T-cell (primary cell): ENCODE measurements at regions not wholly inside any gene's neighbourhood (a gene's known extent, or its start where the extent isn't known, plus 50 kb on each side); places are given as distances from the start of the nearest gene placed in this dataset.
"Not testable (repeated sequence)": the region's sequence is repeated elsewhere in the genome, so short reads cannot be mapped to it uniquely, and the experiment has no call there.

ENCODE experiments used
- ATAC-seq, 4 experiments: fragments of 200-7000 bp in 3 of 4; fragments of 150-1000 bp in 1 of 4; cut with Tn5 transposase; replicated peaks in 1 of 4; 1 replicate in 3 of 4; 2 replicates in 1 of 4; pipeline ENCODE4 v1.10.0; 2021; ENCODE audit warnings: moderate library complexity in 3 of 4, mild to moderate bottlenecking in 2 of 4, moderate number of reproducible peaks in 1 of 4
- CTCF ChIA-PET, 2 donors: fragments of 300-600 bp; sonication (Branson Sonifier 250); formaldehyde crosslinking; loops; one replicate each; lab custom pipeline; 2022; ENCODE audit warnings: antibody characterized with exemption in 2 of 2; lab: Charles Lee
- POLR2A ChIA-PET, 2 donors: fragments of 300-600 bp; sonication (Branson Sonifier 250); formaldehyde crosslinking; loops; one replicate each; lab custom pipeline; 2022; ENCODE audit warnings: antibody characterized with exemption in 2 of 2; lab: Charles Lee
- DNase-seq, 35 experiments: peaks; one replicate each; pipeline versions ENCODE4 v3.0.0 to v3.0.0-alpha.2; 2013 to 2023
- H3K27ac ChIP-seq: one replicate; pipeline ENCODE4 v1.5.1; 2013; ENCODE audit warnings: low read length
- H3K27me3 ChIP-seq, 2 experiments: replicated peaks in 1 of 2; 1 replicate in 1 of 2; 2 replicates in 1 of 2; pipeline versions ENCODE4 v1.6.1 to v1.7.0; 2013; ENCODE audit warnings: low read length in 1 of 2, mixed read lengths in 1 of 2; ENCODE audit not compliant: control insufficient read depth in 2 of 2, insufficient read depth in 2 of 2; ENCODE audit errors: extremely low read depth in 1 of 2
- H3K36me3 ChIP-seq, 2 donors: 1 replicate in 1 of 2; 2 replicates in 1 of 2; pipeline versions ENCODE4 v1.6.1 to v1.7.0; 2013; ENCODE audit warnings: low read length in 1 of 2; ENCODE audit not compliant: control insufficient read depth in 2 of 2, insufficient read depth in 1 of 2; ENCODE audit errors: extremely low read depth in 1 of 2
- H3K4me1 ChIP-seq, 2 experiments: 1 replicate in 1 of 2; 2 replicates in 1 of 2; pipeline versions ENCODE4 v1.6.1 to v1.7.0; 2013; ENCODE audit warnings: low read length in 2 of 2, mixed read lengths in 1 of 2; ENCODE audit not compliant: insufficient read depth in 2 of 2, control insufficient read depth in 1 of 2; ENCODE audit errors: extremely low read depth in 1 of 2
- H3K4me3 ChIP-seq, 2 donors: 1 replicate in 1 of 2; 2 replicates in 1 of 2; pipeline versions ENCODE4 v1.5.1 to v1.7.0; 2013; ENCODE audit warnings: mild to moderate bottlenecking in 2 of 2, low read length in 1 of 2, moderate library complexity in 1 of 2; ENCODE audit not compliant: control insufficient read depth in 1 of 2; ENCODE audit errors: extremely low read depth in 1 of 2
- H3K9me3 ChIP-seq: 2 replicates; pipeline ENCODE4 v1.7.0; 2013
- H3K27ac Mint-ChIP-seq, 2 donors: one replicate each; pipeline ENCODE4 v1.8.0; 2020 to 2021; ENCODE audit warnings: mild to moderate bottlenecking in 2 of 2, mixed read lengths in 2 of 2
- H3K27me3 Mint-ChIP-seq, 2 donors: one replicate each; pipeline ENCODE4 v1.8.0; 2021 to 2022; ENCODE audit warnings: mixed read lengths in 2 of 2
- H3K36me3 Mint-ChIP-seq: one replicate; pipeline ENCODE4 v1.8.0; 2021; ENCODE audit warnings: mixed read lengths
- H3K4me1 Mint-ChIP-seq, 3 donors: one replicate each; pipeline ENCODE4 v1.8.0; 2020 to 2022; ENCODE audit warnings: mixed read lengths in 3 of 3, mild to moderate bottlenecking in 1 of 3
- H3K4me3 Mint-ChIP-seq, 3 donors: one replicate each; pipeline ENCODE4 v1.8.0; 2020 to 2022; ENCODE audit warnings: mild to moderate bottlenecking in 3 of 3, mixed read lengths in 3 of 3, moderate library complexity in 3 of 3
- H3K9me3 Mint-ChIP-seq, 3 donors: one replicate each; pipeline ENCODE4 v1.8.0; 2020 to 2022; ENCODE audit warnings: mixed read lengths in 3 of 3
- WGBS: methylation state at CpG from one replicate; pipeline ENCODE4 v1.1.5; 2013; ENCODE audit warnings: missing lambda C conversion rate; ENCODE audit not compliant: insufficient coverage; 5-methylcytosine and 5-hydroxymethylcytosine counted together

DNA sequence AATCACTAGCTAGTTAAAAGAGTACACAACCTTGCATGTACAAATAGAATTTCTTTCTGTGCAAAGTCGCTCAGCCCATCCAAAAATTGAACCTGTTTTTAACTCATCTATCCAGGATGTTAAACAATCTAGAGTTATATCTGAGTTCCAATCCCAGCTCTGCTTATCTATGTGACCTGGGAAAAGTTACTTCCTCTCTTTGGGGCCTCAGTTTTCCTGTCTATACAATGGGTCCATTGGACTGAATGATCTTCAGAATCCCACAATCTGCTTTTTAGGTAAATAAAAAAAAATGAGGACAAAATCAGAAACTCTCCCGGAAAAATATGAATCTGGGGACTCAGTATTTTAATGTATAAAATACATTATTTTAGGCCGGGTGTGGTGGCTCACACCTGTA, 389.5 kb upstream of the PROX1 start:
- no peaks in the 10 kb centered on the region for H3K4me1 ChIP-seq
- peaks cover 0 to 1% of the 10 kb centered on the region in 2 experiments for H3K27me3 ChIP-seq
- H3K9me3 Mint-ChIP-seq = no peaks in the 10 kb centered on the region
- no peak overlapping the region for H3K27ac Mint-ChIP-seq
- no peak overlapping the region for H3K4me3 ChIP-seq
- CTCF ChIA-PET = no interaction called here
- DNase-seq (no peak), ATAC-seq (no peak)
- H3K36me3 Mint-ChIP-seq = no peaks in the 10 kb centered on the region
- H3K4me3 Mint-ChIP-seq = no peak overlapping the region
- no peak overlapping the region for H3K27ac ChIP-seq
- H3K4me1 Mint-ChIP-seq = no peaks in the 10 kb centered on the region
- POLR2A ChIA-PET = no interaction called here
- H3K36me3 ChIP-seq = no peaks in the 10 kb centered on the region
- no peaks in the 10 kb centered on the region for H3K9me3 ChIP-seq
- no CpG with 5 or more reads among the region's 3 CpGs for WGBS
- no peaks in the 10 kb centered on the region for H3K27me3 Mint-ChIP-seq

DNA sequence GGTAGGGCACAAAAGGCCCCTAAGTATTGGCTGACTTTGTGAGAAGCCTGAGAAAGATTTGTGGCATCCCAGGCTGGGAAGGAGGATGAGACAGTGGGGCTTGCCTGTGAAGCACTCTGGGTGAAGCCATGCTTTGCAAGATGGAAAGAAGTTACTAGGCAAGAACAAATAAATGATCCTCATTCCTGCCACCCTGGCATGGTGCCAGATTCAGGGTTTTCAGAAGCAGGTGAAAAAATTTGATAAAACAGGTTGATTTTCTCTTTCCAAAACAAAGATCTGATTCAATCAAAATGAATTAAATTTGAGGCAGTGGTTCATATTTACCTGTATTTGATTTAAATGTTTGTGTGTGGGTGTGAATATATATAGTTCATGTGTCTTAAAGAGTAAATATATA, 386.9 kb upstream of the PROX1 start:
- no peaks in the 10 kb centered on the region for H3K9me3 ChIP-seq
- no peaks in the 10 kb centered on the region for H3K36me3 ChIP-seq
- H3K4me1 Mint-ChIP-seq = no peaks in the 10 kb centered on the region
- ChIA-PET CTCF (no interaction called here), POLR2A (no interaction called here)
- H3K27me3 ChIP-seq = peaks cover 0 to 5% of the 10 kb centered on the region in 2 experiments
- no peak for DNase-seq
- ATAC-seq = no peak
- H3K4me3 Mint-ChIP-seq = no peak overlapping the region
- H3K27ac ChIP-seq = no peak overlapping the region
- no peaks in the 10 kb centered on the region for H3K4me1 ChIP-seq
- H3K36me3 Mint-ChIP-seq = no peaks in the 10 kb centered on the region
- H3K27ac Mint-ChIP-seq = no peak overlapping the region
- peaks cover 3 to 11% of the 10 kb centered on the region in 2 donors for H3K27me3 Mint-ChIP-seq
- H3K4me3 ChIP-seq = no peak overlapping the region
- H3K9me3 Mint-ChIP-seq = no peaks in the 10 kb centered on the region

DNA sequence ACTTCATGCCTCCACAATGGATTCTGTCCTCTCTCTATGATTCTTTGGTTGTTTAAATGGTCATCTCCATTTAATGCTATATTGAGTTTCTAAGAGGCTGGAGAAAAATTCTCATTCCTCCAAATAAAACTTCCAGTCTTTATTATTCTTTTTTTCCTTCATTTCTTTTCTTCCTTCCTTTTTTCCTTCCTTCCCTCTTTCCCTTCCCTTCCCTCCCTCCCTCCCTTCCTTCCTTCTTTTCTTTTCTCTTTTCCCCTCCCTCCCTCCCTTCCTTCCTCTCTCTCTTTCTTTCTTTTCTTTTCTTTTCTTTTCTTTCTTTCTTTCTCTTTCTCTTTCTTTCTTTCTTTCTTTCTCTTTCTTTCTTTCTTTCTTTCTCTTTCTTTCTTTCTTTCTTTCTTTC, 386.1 kb upstream of the PROX1 start:
- DNase-seq, H3K4me3 ChIP-seq, POLR2A ChIA-PET, H3K36me3 ChIP-seq, H3K4me1 ChIP-seq, H3K4me1 Mint-ChIP-seq, ATAC-seq, H3K36me3 Mint-ChIP-seq, H3K4me3 Mint-ChIP-seq, H3K9me3 Mint-ChIP-seq, H3K27ac ChIP-seq, H3K9me3 ChIP-seq, H3K27me3 ChIP-seq, H3K27ac Mint-ChIP-seq, CTCF ChIA-PET: not testable (repeated sequence)
- H3K27me3 Mint-ChIP-seq = peaks cover 3 to 18% of the 10 kb centered on the region in 2 donors

DNA sequence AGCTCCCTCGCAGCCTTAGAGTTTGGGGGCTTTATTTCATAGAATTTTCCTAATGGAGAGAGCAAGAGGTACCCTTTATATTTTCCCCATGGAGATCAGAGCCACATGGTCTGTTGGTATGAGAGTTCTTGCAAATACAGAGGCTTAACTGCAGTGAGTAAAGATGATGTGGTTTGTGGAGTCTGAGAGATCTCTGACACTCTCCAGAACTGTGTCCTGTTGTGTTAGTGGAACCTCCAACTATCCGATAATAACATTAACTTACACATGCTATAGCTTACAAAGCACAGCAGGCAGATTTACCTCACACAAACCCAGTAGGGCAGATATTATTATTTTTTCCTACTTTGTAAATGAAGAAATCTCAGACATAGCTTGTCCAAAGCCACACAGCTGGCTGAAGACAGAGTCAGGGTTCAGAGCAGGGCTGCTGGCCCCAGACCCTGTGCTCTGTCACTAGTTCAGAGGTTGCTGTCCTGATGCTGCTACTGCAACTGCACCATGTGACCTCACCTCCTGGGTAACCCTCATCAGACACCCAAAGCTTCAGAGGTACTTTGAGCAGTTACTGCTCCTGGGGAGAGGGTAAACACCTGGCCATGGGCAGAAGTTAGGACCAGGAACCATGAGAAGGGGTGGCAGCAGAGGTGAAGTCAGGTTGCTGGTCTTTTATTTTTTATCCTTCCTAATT, 384.8 kb upstream of the PROX1 start:
- Histone ChIP-seq H3K4me1 (no peaks in the 10 kb centered on the region), H3K36me3 (no peaks in the 10 kb centered on the region), H3K9me3 (no peaks in the 10 kb centered on the region), H3K27ac (no peak overlapping the region), H3K4me3 (no peak overlapping the region), H3K27me3 (peaks cover 0 to 5% of the 10 kb centered on the region in 2 experiments)
- Mint-ChIP-seq H3K4me3 (no peak overlapping the region), H3K36me3 (no peaks in the 10 kb centered on the region), H3K4me1 (no peaks in the 10 kb centered on the region), H3K27me3 (peaks cover 3 to 18% of the 10 kb centered on the region in 2 donors), H3K27ac (no peak overlapping the region), H3K9me3 (no peaks in the 10 kb centered on the region)
- DNase-seq = no peak
- ATAC-seq = no peak
- POLR2A ChIA-PET = interaction anchor here in 1 of 2 donors (0.7 kb wide), 1 partner anchor 558 kb away, joined by 3 read pairs; no protein-coding TSS in a partner anchor
- WGBS = no CpG with 5 or more reads among the region's 2 CpGs
- CTCF ChIA-PET = no interaction called here

DNA sequence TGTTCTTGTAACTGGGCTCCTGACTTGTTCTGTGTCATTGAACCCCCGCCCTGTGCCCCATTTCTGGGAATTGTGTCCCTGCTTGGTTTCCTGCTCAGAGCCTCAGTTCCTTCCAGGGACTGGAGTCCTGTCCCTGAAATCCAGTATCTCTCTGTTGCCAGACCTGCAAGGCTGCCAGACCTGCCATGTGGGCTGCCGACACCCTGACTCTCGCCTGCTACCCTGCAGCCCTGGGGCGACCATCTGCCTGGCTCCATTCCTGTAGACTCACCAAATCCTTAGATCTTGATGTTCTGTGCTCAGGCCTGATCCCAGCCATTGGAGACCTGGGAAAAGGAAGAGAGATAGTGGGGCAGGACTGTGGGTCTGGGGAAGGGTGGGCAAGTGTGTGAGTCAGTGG, 383.3 kb upstream of the PROX1 start:
- DNase-seq = no peak
- ChIA-PET POLR2A (no interaction called here), CTCF (no interaction called here)
- no peak for ATAC-seq
- Mint-ChIP-seq H3K9me3 (no peaks in the 10 kb centered on the region), H3K27ac (no peak overlapping the region), H3K4me3 (no peak overlapping the region), H3K27me3 (peaks cover 3 to 18% of the 10 kb centered on the region in 2 donors), H3K36me3 (no peaks in the 10 kb centered on the region), H3K4me1 (no peaks in the 10 kb centered on the region)
- Histone ChIP-seq H3K4me1 (no peaks in the 10 kb centered on the region), H3K9me3 (no peaks in the 10 kb centered on the region), H3K36me3 (no peaks in the 10 kb centered on the region), H3K4me3 (no peak overlapping the region), H3K27me3 (peaks cover 0 to 9% of the 10 kb centered on the region in 2 experiments), H3K27ac (no peak overlapping the region)
- 80% methylated on average over 2 of the region's 4 CpGs for WGBS

DNA sequence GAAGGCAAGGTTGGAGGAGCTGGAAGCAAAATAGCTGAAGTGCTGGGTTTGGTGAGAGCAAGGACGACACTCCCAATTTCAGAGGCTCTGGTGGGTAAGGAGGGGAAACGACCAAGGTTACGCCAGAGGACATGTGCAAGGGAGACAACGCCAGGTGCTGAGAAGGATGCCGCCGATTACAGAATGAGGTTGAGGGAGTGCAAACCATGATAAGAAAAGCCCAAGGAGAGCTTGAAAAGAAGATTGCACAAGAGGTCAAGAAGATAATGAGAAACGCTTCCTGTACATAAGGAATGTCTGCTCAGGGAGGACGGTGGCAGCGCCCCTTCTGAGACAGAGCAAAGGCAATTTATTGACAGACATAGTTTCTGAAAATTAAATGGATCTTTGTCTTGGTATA, 382.0 kb upstream of the PROX1 start:
- peaks cover 3 to 18% of the 10 kb centered on the region in 2 donors for H3K27me3 Mint-ChIP-seq
- no peak overlapping the region for H3K27ac Mint-ChIP-seq
- Histone ChIP-seq H3K9me3 (no peaks in the 10 kb centered on the region), H3K36me3 (no peaks in the 10 kb centered on the region), H3K4me1 (no peaks in the 10 kb centered on the region), H3K27me3 (peaks cover 0 to 9% of the 10 kb centered on the region in 2 experiments), H3K27ac (no peak overlapping the region), H3K4me3 (no peak overlapping the region)
- H3K9me3 Mint-ChIP-seq = no peaks in the 10 kb centered on the region
- ChIA-PET POLR2A (no interaction called here), CTCF (no interaction called here)
- H3K4me3 Mint-ChIP-seq = no peak overlapping the region
- ATAC-seq = no peak
- no peaks in the 10 kb centered on the region for H3K4me1 Mint-ChIP-seq
- no peaks in the 10 kb centered on the region for H3K36me3 Mint-ChIP-seq
- no peak for DNase-seq
- WGBS = 69% methylated on average over 7 of the region's 9 CpGs
